Right lobe of liver (tissue), 6 donors: ENCODE measurements at regions not wholly inside any gene's neighbourhood (a gene's known extent, or its start where the extent isn't known, plus 50 kb on each side); places are given as distances from the start of the nearest gene placed in this dataset.

ENCODE experiments used
- ATAC-seq, 4 donors: fragments of 200-7000 bp; cut with Tn5 transposase; one replicate each; pipeline ENCODE4 v1.9.1; 2020; ENCODE audit warnings: mild to moderate bottlenecking in 4 of 4, moderate library complexity in 4 of 4
- DNase-seq, 3 donors: peaks; one replicate each; pipeline ENCODE4 v3.0.0-alpha.2; 2020
- H3K27ac ChIP-seq, 3 donors: fragments of 200-600 bp; one replicate each; pipeline ENCODE4 v1.8.0; 2022
- H3K27me3 ChIP-seq, 2 donors: fragments of 200-600 bp; one replicate each; pipeline ENCODE4 v1.8.0; 2022
- H3K36me3 ChIP-seq, 4 donors: fragments of 200-600 bp; sonication (generic) in 1 of 4; one replicate each; pipeline versions ENCODE4 v1.5.1 to v1.8.0; 2017 to 2022; ENCODE audit warnings: control low read depth in 1 of 4
- H3K4me1 ChIP-seq, 4 donors: fragments of 200-600 bp; sonication (generic) in 1 of 4; one replicate each; pipeline versions ENCODE4 v1.5.1 to v1.8.0; 2017 to 2022; ENCODE audit warnings: control low read depth in 1 of 4
- H3K4me3 ChIP-seq, 3 donors: fragments of 200-600 bp; one replicate each; pipeline ENCODE4 v1.8.0; 2022
- H3K9me3 ChIP-seq, 4 donors: fragments of 200-600 bp; sonication (generic) in 1 of 4; one replicate each; pipeline versions ENCODE4 v1.5.1 to v1.8.0; 2017 to 2022; ENCODE audit warnings: control low read depth in 1 of 4
- CTCF ChIP-seq, 4 donors: fragments of 200-600 bp in 3 of 4; fragments of 450-650 bp in 1 of 4; IDR thresholded peaks; one replicate each; pipeline versions ENCODE4 v1.5.1 to v1.8.0; 2016 to 2022; ENCODE audit warnings: antibody characterized with exemption in 4 of 4, mild to moderate bottlenecking in 2 of 4
- POLR2A ChIP-seq: fragments of 450-650 bp; IDR thresholded peaks from one replicate; pipeline ENCODE4 v1.6.1; 2017; ENCODE audit warnings: antibody characterized with exemption, mild to moderate bottlenecking
- WGBS: methylation state at CpG from one replicate; pipeline ENCODE4 v1.1.6; 2018; ENCODE audit warnings: low coverage, low lambda C conversion rate; ENCODE audit not compliant: insufficient coverage; ENCODE audit errors: missing lambda C conversion rate; 5-methylcytosine and 5-hydroxymethylcytosine counted together
- intact Hi-C, 2 donors: fragments of 100-400 bp; cut with DNase I; formaldehyde crosslinking; loops; one replicate each; pipeline versions ENCODE4 v1.11.2 to v1.14.1; 2022
- donor health status: DM: no; HTN: yes; CAD: no.
- donor health status: DM: no; HTN: no; CAD: no.
- donor health status: DM: no; HTN: no; CAD: no.
- donor health status: DM: no; HTN: yes; CAD: no.
- donor health status: DM: no; HTN: yes; CAD: no.

- TF ChIP-seq CTCF (IDR thresholded peaks at IDR 0.05) (no peak), POLR2A (no peak)
- WGBS = 54% methylated on average over 4 of the region's 4 CpGs
- Histone ChIP-seq H3K9me3 (no peaks in the 10 kb centered on the region), H3K4me1 (no peaks in the 10 kb centered on the region), H3K4me3 (no peak overlapping the region), H3K27me3 (no peaks in the 10 kb centered on the region), H3K27ac (no peak overlapping the region), H3K36me3 (no peaks in the 10 kb centered on the region)
- ATAC-seq (no peak), DNase-seq (no peak)
- intact Hi-C loops = no loop called here
Observed at GRCh38 chr12:105613269-105613668, 282.8 kb downstream of the C12orf75 start.

GRCh38 chr12:105613887-105614286 lies 283.4 kb downstream of the C12orf75 start:
- intact Hi-C loops = no loop called here
- no peak for ATAC-seq
- Histone ChIP-seq H3K4me3 (no peak overlapping the region), H3K9me3 (no peaks in the 10 kb centered on the region), H3K27ac (no peak overlapping the region), H3K27me3 (no peaks in the 10 kb centered on the region), H3K36me3 (no peaks in the 10 kb centered on the region), H3K4me1 (no peaks in the 10 kb centered on the region)
- TF ChIP-seq POLR2A = no peak
- no peak for TF ChIP-seq CTCF (IDR thresholded peaks at IDR 0.05)
- 59% methylated on average over 3 of the region's 3 CpGs for WGBS
- no peak for DNase-seq

- intact Hi-C loops = no loop called here
- no peaks in the 10 kb centered on the region for H3K27me3 ChIP-seq
- H3K9me3 ChIP-seq = no peaks in the 10 kb centered on the region
- TF ChIP-seq CTCF (IDR thresholded peaks at IDR 0.05) = no peak
- TF ChIP-seq POLR2A = no peak
- ATAC-seq (no peak), DNase-seq (no peak)
- no peak overlapping the region for H3K27ac ChIP-seq
- WGBS = 62% methylated on average over 7 of the region's 7 CpGs
- H3K4me1 ChIP-seq = no peaks in the 10 kb centered on the region
- no peaks in the 10 kb centered on the region for H3K36me3 ChIP-seq
- H3K4me3 ChIP-seq = no peak overlapping the region
Observed at GRCh38 chr12:105616971-105617540, 286.6 kb downstream of the C12orf75 start.

- intact Hi-C loops = no loop called here
- Histone ChIP-seq H3K36me3 (no peaks in the 10 kb centered on the region), H3K27ac (no peak overlapping the region), H3K4me1 (no peaks in the 10 kb centered on the region), H3K9me3 (no peaks in the 10 kb centered on the region), H3K27me3 (no peaks in the 10 kb centered on the region), H3K4me3 (no peak overlapping the region)
- DNase-seq (no peak), ATAC-seq (no peak)
- WGBS = 65% methylated on average over 2 of the region's 2 CpGs
- no peak for TF ChIP-seq CTCF (IDR thresholded peaks at IDR 0.05)
- TF ChIP-seq POLR2A = no peak
Observed at GRCh38 chr12:105622220-105622619, 291.7 kb downstream of the C12orf75 start.
